T-helper 17 cell (primary cell): ENCODE measurements at regions not wholly inside any gene's neighbourhood (a gene's known extent, or its start where the extent isn't known, plus 50 kb on each side); places are given as distances from the start of the nearest gene placed in this dataset.

Experiments used
- ATAC-seq: fragments of 150-1000 bp; cut with Tn5 transposase; 2 replicates; pipeline ENCODE4 v1.10.0; 2021; ENCODE audit warnings: mild to moderate bottlenecking, moderate library complexity
- DNase-seq, 3 donors: peaks; one replicate each; pipeline versions ENCODE4 v3.0.0 to v3.0.0-alpha.2; 2020 to 2021
- H3K9me3 ChIP-seq: one replicate; pipeline ENCODE4 v1.7.0; 2013; ENCODE audit warnings: low read length, mild to moderate bottlenecking; ENCODE audit not compliant: control insufficient read depth, poor library complexity, severe bottlenecking
- H3K27ac Mint-ChIP-seq: one replicate; pipeline ENCODE4 v1.8.0; 2022; ENCODE audit warnings: mild to moderate bottlenecking, moderate library complexity, mixed read lengths
- H3K27me3 Mint-ChIP-seq: one replicate; pipeline ENCODE4 v1.8.0; 2022; ENCODE audit warnings: mixed read lengths
- H3K36me3 Mint-ChIP-seq: one replicate; pipeline ENCODE4 v1.8.0; 2022; ENCODE audit warnings: low read depth, mixed read lengths
- H3K4me1 Mint-ChIP-seq: one replicate; pipeline ENCODE4 v1.8.0; 2022; ENCODE audit warnings: mild to moderate bottlenecking, mixed read lengths
- H3K4me3 Mint-ChIP-seq: one replicate; pipeline ENCODE4 v1.8.0; 2022; ENCODE audit warnings: mild to moderate bottlenecking, moderate library complexity, mixed read lengths

- ATAC-seq (no peak), DNase-seq (no peak)
- Mint-ChIP-seq H3K4me3 (no peak overlapping the region), H3K36me3 (no peaks in the 10 kb centered on the region), H3K27ac (no peak overlapping the region), H3K27me3 (no peaks in the 10 kb centered on the region), H3K4me1 (no peaks in the 10 kb centered on the region)
- H3K9me3 ChIP-seq: no peaks in the 10 kb centered on the region
These were observed 217.9 kb upstream of the VLDLR start for GRCh38 chr9:2403701-2404100.

- ATAC-seq: no peak
These were observed 215.3 kb upstream of the VLDLR start for GRCh38 chr9:2406252-2406651.

GRCh38 chr9:2407450-2407849 is 214.1 kb upstream of the VLDLR start:
- H3K9me3 ChIP-seq: no peaks in the 10 kb centered on the region
- no peak overlapping the region for H3K27ac Mint-ChIP-seq
- H3K4me1 Mint-ChIP-seq: no peaks in the 10 kb centered on the region
- DNase-seq (no peak), ATAC-seq (no peak)
- H3K4me3 Mint-ChIP-seq: no peak overlapping the region
- no peaks in the 10 kb centered on the region for H3K27me3 Mint-ChIP-seq
- H3K36me3 Mint-ChIP-seq: no peaks in the 10 kb centered on the region

More at GRCh38 chr9:2406252-2406651, 215.3 kb upstream of the VLDLR start:
- Mint-ChIP-seq H3K4me3 (no peak overlapping the region), H3K27me3 (no peaks in the 10 kb centered on the region), H3K4me1 (no peaks in the 10 kb centered on the region), H3K27ac (no peak overlapping the region), H3K36me3 (no peaks in the 10 kb centered on the region)
- H3K9me3 ChIP-seq: no peaks in the 10 kb centered on the region
- no peak for DNase-seq

DNA sequence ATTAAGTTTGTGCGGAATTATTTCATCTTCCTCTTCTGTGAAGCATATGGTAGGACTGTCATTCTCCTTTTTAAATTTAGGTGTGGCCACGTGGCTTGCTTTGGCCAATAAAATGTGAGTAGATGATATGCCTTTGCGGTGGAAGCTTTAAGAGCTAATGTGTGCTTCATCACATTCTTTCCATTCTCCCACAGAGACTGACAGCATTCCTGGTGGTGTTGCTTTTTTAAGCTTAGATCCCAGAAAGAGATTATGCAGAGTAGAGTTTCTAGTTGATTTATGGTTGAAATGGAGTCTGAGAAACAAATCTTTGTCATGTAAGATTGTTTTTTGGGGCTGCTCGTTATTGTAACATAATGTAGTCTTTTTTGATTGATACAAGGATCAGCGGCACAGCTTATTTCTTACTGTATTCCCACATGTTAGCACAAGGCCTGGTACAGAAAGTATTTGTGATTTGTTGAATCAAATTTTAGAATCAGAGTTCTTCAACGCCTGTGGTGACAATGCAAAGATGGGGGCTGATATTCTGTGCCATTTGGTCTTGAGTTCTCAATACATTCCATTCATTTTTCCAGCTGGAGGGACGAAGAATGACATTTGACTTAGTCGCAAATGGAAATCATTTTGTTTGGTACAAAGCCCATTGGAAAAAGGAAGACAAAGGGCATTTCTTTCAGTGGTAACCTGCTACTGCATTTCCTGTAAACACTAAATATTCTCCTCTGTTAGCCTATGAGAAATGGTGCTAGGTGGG is 209.9 kb upstream of the VLDLR start:
- Mint-ChIP-seq H3K27ac (no peak overlapping the region), H3K27me3 (peaks cover 3% of the 10 kb centered on the region)
- no peak for ATAC-seq

GRCh38 chr9:2413160-2413805 is 208.3 kb upstream of the VLDLR start:
- ATAC-seq (no peak), DNase-seq (no peak)
- no peaks in the 10 kb centered on the region for H3K9me3 ChIP-seq
- Mint-ChIP-seq H3K27me3 (peaks cover 10% of the 10 kb centered on the region), H3K4me1 (no peaks in the 10 kb centered on the region), H3K27ac (no peak overlapping the region), H3K4me3 (no peak overlapping the region), H3K36me3 (no peaks in the 10 kb centered on the region)

More for the DNA sequence above, 209.9 kb upstream of the VLDLR start:
- no peaks in the 10 kb centered on the region for H3K9me3 ChIP-seq
- no peaks in the 10 kb centered on the region for H3K4me1 Mint-ChIP-seq
- DNase-seq: no peak
- H3K4me3 Mint-ChIP-seq: no peak overlapping the region
- no peaks in the 10 kb centered on the region for H3K36me3 Mint-ChIP-seq

- H3K27ac Mint-ChIP-seq: no peak overlapping the region
- ATAC-seq (no peak), DNase-seq (no peak)
- no peak overlapping the region for H3K4me3 Mint-ChIP-seq
- no peaks in the 10 kb centered on the region for H3K4me1 Mint-ChIP-seq
- H3K9me3 ChIP-seq: no peaks in the 10 kb centered on the region
- H3K36me3 Mint-ChIP-seq: no peaks in the 10 kb centered on the region
- peaks cover 22% of the 10 kb centered on the region for H3K27me3 Mint-ChIP-seq
These were observed 207.1 kb upstream of the VLDLR start for GRCh38 chr9:2414465-2414864.

DNA sequence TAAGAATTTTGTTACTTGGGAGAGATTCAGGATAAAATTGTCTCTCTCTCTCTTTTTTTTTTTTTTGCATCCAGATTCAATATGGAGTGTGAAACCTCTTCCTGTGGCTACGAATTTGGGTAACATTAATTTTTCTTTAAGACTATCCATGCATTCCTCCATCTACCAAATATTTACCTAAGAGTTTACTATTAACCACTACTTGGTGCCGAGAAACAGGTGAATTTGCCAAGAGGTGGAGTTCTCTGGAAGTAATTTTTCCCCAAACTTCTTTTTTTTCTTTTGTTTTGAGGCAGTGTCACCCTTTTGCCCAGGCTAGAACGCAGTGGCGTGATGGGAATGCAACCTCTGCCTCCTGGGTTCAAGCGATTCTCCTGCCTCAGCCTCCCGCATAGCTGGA is 206.3 kb upstream of the VLDLR start:
- Mint-ChIP-seq H3K27ac (no peak overlapping the region), H3K4me1 (no peaks in the 10 kb centered on the region), H3K36me3 (no peaks in the 10 kb centered on the region), H3K4me3 (no peak overlapping the region), H3K27me3 (peaks cover 31% of the 10 kb centered on the region)
- ATAC-seq: no peak
- no peak for DNase-seq
- no peaks in the 10 kb centered on the region for H3K9me3 ChIP-seq

DNA sequence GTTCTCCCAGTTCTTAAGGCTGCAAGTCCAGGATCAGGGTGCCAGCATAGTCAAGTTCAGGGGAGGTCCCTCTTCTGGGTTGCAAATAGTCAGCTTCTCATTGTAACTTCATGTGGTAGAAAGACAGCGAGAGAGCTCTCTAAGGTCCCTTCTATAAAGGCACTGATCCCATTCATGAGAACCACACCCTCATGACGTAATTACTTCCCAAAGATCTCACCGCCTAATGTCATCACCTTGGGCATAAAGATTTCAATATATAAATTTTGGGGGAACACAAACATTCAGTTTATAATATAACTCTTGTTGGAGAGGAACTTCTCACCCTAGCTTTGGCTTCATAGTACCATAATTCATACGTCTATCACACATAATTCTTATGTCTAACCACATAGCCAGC is 203.9 kb upstream of the VLDLR start:
- DNase-seq (no peak), ATAC-seq (no peak)
- no peaks in the 10 kb centered on the region for H3K36me3 Mint-ChIP-seq
- H3K9me3 ChIP-seq: no peaks in the 10 kb centered on the region
- H3K27me3 Mint-ChIP-seq: peaks cover 48% of the 10 kb centered on the region
- H3K4me3 Mint-ChIP-seq: no peak overlapping the region
- no peak overlapping the region for H3K27ac Mint-ChIP-seq
- H3K4me1 Mint-ChIP-seq: no peaks in the 10 kb centered on the region

GRCh38 chr9:2418619-2419018 is 203.0 kb upstream of the VLDLR start:
- DNase-seq (no peak), ATAC-seq (no peak)
- no peaks in the 10 kb centered on the region for H3K36me3 Mint-ChIP-seq
- H3K4me1 Mint-ChIP-seq: no peaks in the 10 kb centered on the region
- no peaks in the 10 kb centered on the region for H3K9me3 ChIP-seq
- H3K27ac Mint-ChIP-seq: no peak overlapping the region
- H3K4me3 Mint-ChIP-seq: no peak overlapping the region
- H3K27me3 Mint-ChIP-seq: peaks cover 48% of the 10 kb centered on the region

DNA sequence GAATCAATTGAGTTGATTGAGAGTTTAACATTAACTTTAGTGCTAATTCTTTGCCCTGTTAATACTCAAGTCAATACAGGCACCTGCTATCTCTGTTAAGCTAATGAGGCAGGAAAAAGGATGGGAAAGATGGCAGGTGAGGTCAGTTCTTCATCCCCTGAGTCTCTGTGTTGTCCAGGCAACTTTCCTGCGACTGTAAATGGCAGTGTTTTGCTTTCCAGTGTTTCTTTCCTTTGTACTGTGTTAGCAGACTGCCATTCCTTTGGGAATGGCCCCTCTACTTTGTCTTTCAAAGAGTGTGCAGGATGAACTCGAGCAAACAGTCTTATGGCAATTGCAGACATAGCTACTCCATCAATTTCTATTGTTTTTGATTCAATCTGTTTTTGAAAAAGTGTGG is 202.2 kb upstream of the VLDLR start:
- H3K27ac Mint-ChIP-seq: no peak overlapping the region
- DNase-seq (no peak), ATAC-seq (no peak)
- H3K27me3 Mint-ChIP-seq: peaks cover 48% of the 10 kb centered on the region
- no peak overlapping the region for H3K4me3 Mint-ChIP-seq
- no peaks in the 10 kb centered on the region for H3K4me1 Mint-ChIP-seq
- H3K36me3 Mint-ChIP-seq: no peaks in the 10 kb centered on the region
- no peaks in the 10 kb centered on the region for H3K9me3 ChIP-seq

GRCh38 chr9:2420543-2420942 is 201.0 kb upstream of the VLDLR start:
- DNase-seq (no peak), ATAC-seq (no peak)
- Mint-ChIP-seq H3K27ac (no peak overlapping the region), H3K27me3 (peaks cover 48% of the 10 kb centered on the region), H3K36me3 (no peaks in the 10 kb centered on the region), H3K4me1 (no peaks in the 10 kb centered on the region), H3K4me3 (no peak overlapping the region)
- H3K9me3 ChIP-seq: no peaks in the 10 kb centered on the region

GRCh38 chr9:2424619-2425033 is 197.0 kb upstream of the VLDLR start:
- Mint-ChIP-seq H3K27ac (no peak overlapping the region), H3K4me1 (no peaks in the 10 kb centered on the region), H3K36me3 (no peaks in the 10 kb centered on the region), H3K4me3 (no peak overlapping the region), H3K27me3 (peaks cover 38% of the 10 kb centered on the region)
- DNase-seq (no peak), ATAC-seq (no peak)
- H3K9me3 ChIP-seq: no peaks in the 10 kb centered on the region

- H3K27ac Mint-ChIP-seq: no peak overlapping the region
- no peaks in the 10 kb centered on the region for H3K36me3 Mint-ChIP-seq
- no peaks in the 10 kb centered on the region for H3K9me3 ChIP-seq
- H3K27me3 Mint-ChIP-seq: peaks cover 28% of the 10 kb centered on the region
- DNase-seq (no peak), ATAC-seq (no peak)
- H3K4me3 Mint-ChIP-seq: no peak overlapping the region
- H3K4me1 Mint-ChIP-seq: no peaks in the 10 kb centered on the region
These were observed 195.9 kb upstream of the VLDLR start for GRCh38 chr9:2425676-2426075.
